Endothelial cell of umbilical vein (primary cell): ENCODE measurements at regions not wholly inside any gene's neighbourhood (a gene's known extent, or its start where the extent isn't known, plus 50 kb on each side); places are given as distances from the start of the nearest gene placed in this dataset.

Experiments used
- CTCF ChIP-seq, 2 donors: IDR thresholded peaks; 1 replicate in 1 of 2; 2 replicates in 1 of 2; pipeline ENCODE4 v1.5.1; 2011; ENCODE audit warnings: low read length in 2 of 2, mild to moderate bottlenecking in 2 of 2, moderate library complexity in 2 of 2, control low read depth in 1 of 2, inconsistent platforms in 1 of 2, low read depth in 1 of 2; ENCODE audit not compliant: insufficient read depth in 1 of 2; ENCODE audit errors: extremely low read depth in 1 of 2
- EZH2 ChIP-seq: IDR thresholded peaks from 2 replicates; pipeline ENCODE4 v1.6.1; 2012; ENCODE audit warnings: borderline replicate concordance, low read depth, mild to moderate bottlenecking, moderate library complexity, low read length, inconsistent platforms; ENCODE audit not compliant: severe bottlenecking
- MAX ChIP-seq: IDR thresholded peaks from 2 replicates; pipeline ENCODE4 v1.6.1; 2011; ENCODE audit not compliant: insufficient read depth, insufficient read length
- MYC ChIP-seq: IDR thresholded peaks from one replicate; pipeline ENCODE4 v1.6.1; 2011; ENCODE audit warnings: mild to moderate bottlenecking, low read depth, low read length
- POLR2A ChIP-seq: IDR thresholded peaks from 2 replicates; pipeline ENCODE4 v1.6.1; 2012; ENCODE audit warnings: low read depth, mild to moderate bottlenecking, control low read depth, low read length
- POLR2AphosphoS5 ChIP-seq: IDR thresholded peaks from 2 replicates; pipeline ENCODE4 v1.6.1; 2012; ENCODE audit warnings: low read depth, mild to moderate bottlenecking, control low read depth, low read length, moderate library complexity; ENCODE audit not compliant: insufficient read depth

GRCh38 chr5:71972777-71973473, 134.3 kb upstream of the MAP1B start:
- TF ChIP-seq CTCF (IDR thresholded peaks at IDR 0.05; ENCODE audit: extremely low read depth in 1 of 2, insufficient read depth in 1 of 2, low read depth in 1 of 2, low read length in 2 of 2) (no peak), POLR2A (no peak), POLR2AphosphoS5 (no peak), EZH2 (no peak), MAX (no peak), MYC (no peak)
